ENCODE measurements at regions not wholly inside any gene's neighbourhood (a gene's known extent, or its start where the extent isn't known, plus 50 kb on each side); places are given as distances from the start of the nearest gene placed in this dataset.

GRCh38 chr14:27573018-27573417, 975.2 kb upstream of the NOVA1 start:
- TF ChIP-seq POLR2A (IDR thresholded peaks at IDR 0.05; ENCODE audit: low read length) (no peak), GATA1 (IDR thresholded peaks at IDR 0.05; ENCODE audit: low read depth, low read length) (no peak)
